Parathyroid adenoma (tissue), 2 donors: ENCODE measurements at regions not wholly inside any gene's neighbourhood (a gene's known extent, or its start where the extent isn't known, plus 50 kb on each side); places are given as distances from the start of the nearest gene placed in this dataset.
A peak's percentile ranks its signal among the peaks of the same experiment; 100 is the strongest.
"Not testable (repeated sequence)": the region's sequence is repeated elsewhere in the genome, so short reads cannot be mapped to it uniquely, and the experiment has no call there.

ENCODE experiments used
- H2AFZ ChIP-seq: fragments of 300-600 bp; sonication (generic); one replicate; pipeline ENCODE4 v1.7.0; 2017; ENCODE audit warnings: antibody characterized with exemption, mild to moderate bottlenecking
- H3K27ac ChIP-seq: fragments of 300-600 bp; sonication (generic); one replicate; pipeline ENCODE4 v1.7.0; 2017
- H3K27me3 ChIP-seq: fragments of 300-600 bp; sonication (generic); one replicate; pipeline ENCODE4 v1.7.0; 2017; ENCODE audit warnings: low read length; ENCODE audit not compliant: control insufficient read depth, insufficient read depth
- H3K36me3 ChIP-seq: fragments of 300-600 bp; sonication (generic); one replicate; pipeline ENCODE4 v1.7.0; 2017; ENCODE audit warnings: low read length; ENCODE audit not compliant: control insufficient read depth, insufficient read depth
- H3K4me1 ChIP-seq: fragments of 300-600 bp; sonication (generic); one replicate; pipeline ENCODE4 v1.7.0; 2017; ENCODE audit warnings: control low read depth
- H3K4me2 ChIP-seq: fragments of 300-600 bp; sonication (generic); one replicate; pipeline ENCODE4 v1.7.0; 2017; ENCODE audit warnings: low read length
- H3K4me3 ChIP-seq: fragments of 300-600 bp; sonication (generic); one replicate; pipeline ENCODE4 v1.7.0; 2017; ENCODE audit warnings: low read depth, low read length
- H3K79me2 ChIP-seq: fragments of 300-600 bp; sonication (generic); one replicate; pipeline ENCODE4 v1.7.0; 2017; ENCODE audit warnings: control low read depth
- H3K9ac ChIP-seq: fragments of 300-600 bp; sonication (generic); one replicate; pipeline ENCODE4 v1.7.0; 2017; ENCODE audit warnings: mild to moderate bottlenecking
- H3K9me3 ChIP-seq: fragments of 300-600 bp; sonication (generic); one replicate; pipeline ENCODE4 v1.7.0; 2017; ENCODE audit warnings: low read length; ENCODE audit not compliant: control insufficient read depth
- TF ChIP-seq, protein P1 (sequence below): fragments of 300-600 bp; sonication (generic); IDR thresholded peaks from one replicate; pipeline ENCODE4 v1.7.0; 2017; ENCODE audit warnings: antibody characterized with exemption, mild to moderate bottlenecking
- donor health status: primary hyperparathyroidism.

DNA sequence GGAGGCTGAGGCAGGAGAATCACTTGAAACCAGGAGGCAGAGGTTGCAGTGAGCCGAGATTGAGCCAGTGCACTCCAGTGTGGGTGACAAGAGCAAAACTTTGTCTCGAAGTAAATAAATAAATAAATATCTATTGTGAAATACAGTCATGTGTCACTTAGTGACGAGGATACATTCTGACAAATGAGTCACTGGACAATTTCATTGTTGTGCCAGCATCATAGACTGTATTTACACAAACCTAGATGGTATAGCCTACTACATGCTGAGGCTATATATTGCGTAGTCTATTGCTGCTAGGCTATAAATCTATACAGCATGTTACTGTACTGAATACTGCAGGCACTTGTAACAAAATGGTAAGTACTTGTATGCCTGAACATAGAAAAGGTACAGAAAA, 61.1 kb upstream of the CCL21 start:
- Histone ChIP-seq H3K36me3 (no peaks in the 10 kb centered on the region), H3K4me3 (no peak overlapping the region), H3K4me2 (no peak overlapping the region), H3K27me3 (no peaks in the 10 kb centered on the region), H3K9ac (no peak overlapping the region), H3K27ac (no peak overlapping the region), H3K9me3 (no peaks in the 10 kb centered on the region), H2AFZ (no peak overlapping the region), H3K79me2 (no peaks in the 10 kb centered on the region), H3K4me1 (no peaks in the 10 kb centered on the region)
- TF ChIP-seq, protein P1, sequence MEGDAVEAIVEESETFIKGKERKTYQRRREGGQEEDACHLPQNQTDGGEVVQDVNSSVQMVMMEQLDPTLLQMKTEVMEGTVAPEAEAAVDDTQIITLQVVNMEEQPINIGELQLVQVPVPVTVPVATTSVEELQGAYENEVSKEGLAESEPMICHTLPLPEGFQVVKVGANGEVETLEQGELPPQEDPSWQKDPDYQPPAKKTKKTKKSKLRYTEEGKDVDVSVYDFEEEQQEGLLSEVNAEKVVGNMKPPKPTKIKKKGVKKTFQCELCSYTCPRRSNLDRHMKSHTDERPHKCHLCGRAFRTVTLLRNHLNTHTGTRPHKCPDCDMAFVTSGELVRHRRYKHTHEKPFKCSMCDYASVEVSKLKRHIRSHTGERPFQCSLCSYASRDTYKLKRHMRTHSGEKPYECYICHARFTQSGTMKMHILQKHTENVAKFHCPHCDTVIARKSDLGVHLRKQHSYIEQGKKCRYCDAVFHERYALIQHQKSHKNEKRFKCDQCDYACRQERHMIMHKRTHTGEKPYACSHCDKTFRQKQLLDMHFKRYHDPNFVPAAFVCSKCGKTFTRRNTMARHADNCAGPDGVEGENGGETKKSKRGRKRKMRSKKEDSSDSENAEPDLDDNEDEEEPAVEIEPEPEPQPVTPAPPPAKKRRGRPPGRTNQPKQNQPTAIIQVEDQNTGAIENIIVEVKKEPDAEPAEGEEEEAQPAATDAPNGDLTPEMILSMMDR: no peak

DNA sequence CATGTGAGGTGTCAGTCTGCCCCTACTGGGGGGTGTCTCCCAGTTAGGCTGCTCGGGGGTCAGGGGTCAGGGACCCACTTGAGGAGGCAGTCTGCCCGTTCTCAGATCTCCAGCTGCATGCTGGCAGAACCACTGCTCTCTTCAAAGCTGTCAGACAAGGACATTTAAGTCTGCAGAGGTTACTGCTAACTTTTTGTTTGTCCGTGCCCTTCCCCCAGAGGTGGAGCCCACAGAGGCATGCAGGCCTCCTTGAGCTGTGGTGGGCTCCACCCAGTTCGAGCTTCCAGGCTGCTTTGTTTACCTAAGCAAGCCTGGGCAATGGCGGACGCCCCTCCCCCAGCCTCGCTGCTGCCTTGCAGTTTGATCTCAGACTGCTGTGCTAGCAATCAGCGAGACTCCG, 57.2 kb upstream of the CCL21 start:
- not testable (repeated sequence) for H3K27ac ChIP-seq, H3K4me2 ChIP-seq, H3K36me3 ChIP-seq, H3K27me3 ChIP-seq, H3K4me3 ChIP-seq, H3K9ac ChIP-seq, H3K9me3 ChIP-seq, H2AFZ ChIP-seq, H3K79me2 ChIP-seq, H3K4me1 ChIP-seq

DNA sequence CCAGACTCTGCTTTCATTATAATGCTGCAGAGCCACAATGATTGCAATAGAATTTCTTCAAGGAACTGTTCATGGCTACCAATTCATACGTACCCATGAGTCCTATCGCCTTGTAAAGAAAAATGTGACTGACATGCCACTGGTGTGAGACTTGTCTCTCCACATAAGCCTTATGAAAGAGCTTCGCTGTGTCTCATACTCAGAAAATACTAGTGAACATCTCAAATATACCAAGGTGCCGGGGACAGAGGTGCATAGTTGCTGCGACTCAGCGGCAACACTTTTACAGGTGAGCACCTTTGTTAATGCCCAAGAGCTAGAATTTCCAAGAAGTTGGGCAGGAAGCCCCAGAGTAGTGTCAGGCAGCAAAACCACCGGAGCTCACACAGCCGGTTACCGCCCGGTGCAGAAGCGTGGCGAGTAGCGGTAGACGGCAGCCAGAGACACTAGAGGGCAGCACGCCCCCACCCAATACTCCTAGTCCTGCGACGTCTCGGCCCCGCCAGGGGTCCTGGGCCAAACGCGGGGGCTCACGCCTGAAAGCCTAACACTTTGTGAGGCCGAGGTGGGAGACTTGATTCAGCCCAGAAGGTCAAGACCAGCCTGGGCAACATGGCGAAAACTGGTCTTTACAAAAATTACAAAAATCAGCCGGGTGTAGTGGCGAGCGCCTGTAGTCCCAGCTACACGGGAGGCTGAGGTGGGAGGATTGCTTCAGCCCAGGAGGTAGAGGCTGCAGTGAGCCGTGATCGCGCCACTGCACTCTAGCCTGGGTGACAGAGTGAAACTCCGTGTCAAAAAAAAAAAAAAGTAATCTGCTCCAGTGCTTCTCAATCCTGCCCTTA, 50.5 kb upstream of the CCL21 start:
- H3K27ac ChIP-seq, H3K4me2 ChIP-seq, H2AFZ ChIP-seq, H3K36me3 ChIP-seq, H3K9me3 ChIP-seq, H3K9ac ChIP-seq, H3K4me3 ChIP-seq, H3K4me1 ChIP-seq, H3K27me3 ChIP-seq, H3K79me2 ChIP-seq: not testable (repeated sequence)
- TF ChIP-seq, protein P1: peak; percentile 26
